Fibroblast of lung (primary cell): ENCODE measurements at regions not wholly inside any gene's neighbourhood (a gene's known extent, or its start where the extent isn't known, plus 50 kb on each side); places are given as distances from the start of the nearest gene placed in this dataset.

Source experiments
- CTCF ChIP-seq, 2 donors: IDR thresholded peaks in 1 of 2; conservative IDR thresholded peaks in 1 of 2; 1 replicate in 1 of 2; 2 replicates in 1 of 2; pipeline ENCODE4 v1.5.1; 2011 to 2012; ENCODE audit warnings: low read length in 2 of 2, control low read depth in 1 of 2, inconsistent platforms in 1 of 2, low read depth in 1 of 2, mild to moderate bottlenecking in 1 of 2
- EZH2 ChIP-seq: IDR thresholded peaks from 2 replicates; pipeline ENCODE4 v1.5.1; 2012; ENCODE audit warnings: low read length, control low read depth, mild to moderate bottlenecking; ENCODE audit errors: missing control alignments

- TF ChIP-seq CTCF (conservative IDR thresholded peaks at IDR 0.05 in 1 of 2, IDR thresholded peaks at IDR 0.05 in 1 of 2; ENCODE audit: low read depth in 1 of 2, low read length in 2 of 2) (no peak), EZH2 (no peak)
Measured at GRCh38 chr17:5702951-5703510, 118.7 kb upstream of the NLRP1 start.
